NCI-H82 treated with DMSO at 0.1 percent for 48 hours (cell line): ENCODE measurements at regions not wholly inside any gene's neighbourhood (a gene's known extent, or its start where the extent isn't known, plus 50 kb on each side); places are given as distances from the start of the nearest gene placed in this dataset.

Source experiments
- DNase-seq: peaks from one replicate; lab custom pipeline; 2025; ENCODE audit not compliant: unreplicated experiment; lab: John Stamatoyannopoulos, UW

- DNase-seq: no peak
Measured at GRCh38 chr3:184506561-184506991, 55.0 kb upstream of the EPHB3 start.

- DNase-seq: no peak
Measured at GRCh38 chr3:184508938-184509337, 52.6 kb upstream of the EPHB3 start.

GRCh38 chr3:184511741-184512140 is 49.8 kb upstream of the EPHB3 start:
- no peak for DNase-seq
